Esophagus squamous epithelium (tissue), 5 donors: ENCODE measurements at regions not wholly inside any gene's neighbourhood (a gene's known extent, or its start where the extent isn't known, plus 50 kb on each side); places are given as distances from the start of the nearest gene placed in this dataset.

ENCODE experiments used
- DNase-seq: peaks from one replicate; lab custom pipeline; 2025; lab: John Stamatoyannopoulos, UW
- H3K27ac ChIP-seq, 4 donors: fragments of 200-600 bp; sonication (generic); one replicate each; pipeline ENCODE4 v1.5.1; 2016 to 2019; ENCODE audit warnings: mild to moderate bottlenecking in 1 of 4
- H3K27me3 ChIP-seq, 4 donors: fragments of 200-600 bp; sonication (generic); 1 replicate in 3 of 4; 2 replicates in 1 of 4; pipeline versions ENCODE4 v1.5.1 to v1.6.0; 2017 to 2021; ENCODE audit warnings: antibody characterized with exemption in 1 of 4
- H3K36me3 ChIP-seq, 3 donors: fragments of 200-600 bp; sonication (generic); one replicate each; pipeline ENCODE4 v1.5.1; 2016 to 2019
- H3K4me1 ChIP-seq, 3 donors: fragments of 200-600 bp; sonication (generic); one replicate each; pipeline ENCODE4 v1.5.1; 2017 to 2019
- H3K4me3 ChIP-seq, 4 donors: fragments of 200-600 bp; sonication (generic); 1 replicate in 3 of 4; 2 replicates in 1 of 4; pipeline ENCODE4 v1.5.1; 2016 to 2019; ENCODE audit warnings: mild to moderate bottlenecking in 2 of 4, moderate library complexity in 1 of 4
- H3K9me3 ChIP-seq, 3 donors: fragments of 200-600 bp; sonication (generic); one replicate each; pipeline ENCODE4 v1.5.1; 2016 to 2019
- CTCF ChIP-seq, 6 experiments: fragments of 450-650 bp in 4 of 6; fragments of 200-600 bp in 2 of 6; sonication (generic) in 2 of 6; IDR thresholded peaks; one replicate each; pipeline ENCODE4 v1.5.1; 2016 to 2019; ENCODE audit warnings: antibody characterized with exemption in 6 of 6, mild to moderate bottlenecking in 4 of 6, moderate library complexity in 4 of 6
- POLR2A ChIP-seq, 4 donors: fragments of 450-650 bp; IDR thresholded peaks; one replicate each; pipeline ENCODE4 v1.6.1; 2017; ENCODE audit warnings: antibody characterized with exemption in 4 of 4, mild to moderate bottlenecking in 4 of 4, moderate library complexity in 3 of 4
- WGBS, 2 donors: methylation state at CpG; one replicate each; pipeline ENCODE4 v1.1.5; 2018; 5-methylcytosine and 5-hydroxymethylcytosine counted together
- intact Hi-C: fragments of 100-400 bp; cut with DNase I; formaldehyde crosslinking; loops from one replicate; pipeline ENCODE4 v1.15.0; 2022
- donor health status: DM: yes; HTN: yes; CAD: no.

GRCh38 chr12:64931321-64931720 is 106.9 kb downstream of the TBC1D30 start:
- Histone ChIP-seq H3K4me3 (no peak overlapping the region), H3K36me3 (no peaks in the 10 kb centered on the region), H3K27ac (no peak overlapping the region), H3K9me3 (no peaks in the 10 kb centered on the region), H3K4me1 (no peaks in the 10 kb centered on the region), H3K27me3 (no peaks in the 10 kb centered on the region)
- no peak for TF ChIP-seq POLR2A (IDR thresholded peaks at IDR 0.05)
- no peak for TF ChIP-seq CTCF (IDR thresholded peaks at IDR 0.05)
- WGBS, 2 donors = 78 to 89% methylated on average over 2 to 3 of the region's 3 CpGs
- intact Hi-C loops = no loop called here
- no peak for DNase-seq

- no peak for DNase-seq
- Histone ChIP-seq H3K9me3 (no peaks in the 10 kb centered on the region), H3K27ac (no peak overlapping the region), H3K4me3 (no peak overlapping the region), H3K36me3 (no peaks in the 10 kb centered on the region), H3K4me1 (no peaks in the 10 kb centered on the region), H3K27me3 (no peaks in the 10 kb centered on the region)
- WGBS, 2 donors = 60 to 100% methylated on average over 1 of the region's 1 CpG
- intact Hi-C loops = no loop called here
- no peak for TF ChIP-seq POLR2A (IDR thresholded peaks at IDR 0.05)
- no peak for TF ChIP-seq CTCF (IDR thresholded peaks at IDR 0.05)
These were observed 107.5 kb downstream of the TBC1D30 start for GRCh38 chr12:64931981-64932380.

GRCh38 chr12:64933791-64934190 is 109.3 kb downstream of the TBC1D30 start:
- no peak overlapping the region for H3K4me3 ChIP-seq
- TF ChIP-seq POLR2A (IDR thresholded peaks at IDR 0.05) (no peak), CTCF (IDR thresholded peaks at IDR 0.05) (no peak)
- H3K4me1 ChIP-seq = no peaks in the 10 kb centered on the region
- H3K27me3 ChIP-seq = no peaks in the 10 kb centered on the region
- H3K9me3 ChIP-seq = no peaks in the 10 kb centered on the region
- no peak overlapping the region for H3K27ac ChIP-seq
- 49 to 53% methylated on average over 2 of the region's 2 CpGs for WGBS, 2 donors
- intact Hi-C loops = no loop called here
- no peak for DNase-seq
- no peaks in the 10 kb centered on the region for H3K36me3 ChIP-seq

- no peaks in the 10 kb centered on the region for H3K27me3 ChIP-seq
- H3K27ac ChIP-seq = no peak overlapping the region
- no peaks in the 10 kb centered on the region for H3K4me1 ChIP-seq
- H3K9me3 ChIP-seq = no peaks in the 10 kb centered on the region
- no peak overlapping the region for H3K4me3 ChIP-seq
- intact Hi-C loops = no loop called here
- DNase-seq = no peak
- TF ChIP-seq POLR2A (IDR thresholded peaks at IDR 0.05) = no peak
- no peaks in the 10 kb centered on the region for H3K36me3 ChIP-seq
These were observed 113.0 kb downstream of the TBC1D30 start for GRCh38 chr12:64937452-64937851.

- no peaks in the 10 kb centered on the region for H3K9me3 ChIP-seq
- no peaks in the 10 kb centered on the region for H3K27me3 ChIP-seq
- H3K36me3 ChIP-seq = no peaks in the 10 kb centered on the region
- DNase-seq = no peak
- no peak overlapping the region for H3K27ac ChIP-seq
- no peak overlapping the region for H3K4me3 ChIP-seq
- no peaks in the 10 kb centered on the region for H3K4me1 ChIP-seq
- 57 to 73% methylated on average over 1 to 2 of the region's 2 CpGs for WGBS, 2 donors
- intact Hi-C loops = no loop called here
- TF ChIP-seq POLR2A (IDR thresholded peaks at IDR 0.05) (no peak), CTCF (IDR thresholded peaks at IDR 0.05) (no peak)
These were observed 113.7 kb downstream of the TBC1D30 start for GRCh38 chr12:64938179-64938578.

GRCh38 chr12:64943686-64944085 is 119.2 kb downstream of the TBC1D30 start:
- no peak overlapping the region for H3K4me3 ChIP-seq
- WGBS, 2 donors = 45 to 70% methylated on average over 5 of the region's 5 CpGs
- TF ChIP-seq CTCF (IDR thresholded peaks at IDR 0.05) (no peak), POLR2A (IDR thresholded peaks at IDR 0.05) (no peak)
- intact Hi-C loops = no loop called here
- no peak for DNase-seq
- no peaks in the 10 kb centered on the region for H3K36me3 ChIP-seq
- H3K4me1 ChIP-seq = peaks cover 0 to 16% (median 4%) of the 10 kb centered on the region in 3 donors
- H3K27me3 ChIP-seq = no peaks in the 10 kb centered on the region
- H3K9me3 ChIP-seq = no peaks in the 10 kb centered on the region
- no peak overlapping the region for H3K27ac ChIP-seq
